Mesodermal cell (in vitro differentiated cells): ENCODE measurements at regions not wholly inside any gene's neighbourhood (a gene's known extent, or its start where the extent isn't known, plus 50 kb on each side); places are given as distances from the start of the nearest gene placed in this dataset.
"Not testable (repeated sequence)": the region's sequence is repeated elsewhere in the genome, so short reads cannot be mapped to it uniquely, and the experiment has no call there.

Experiments
- H3K27ac ChIP-seq: 2 replicates; pipeline ENCODE4 v1.7.0; 2013; ENCODE audit warnings: mild to moderate bottlenecking, low read depth, low read length, moderate library complexity; ENCODE audit not compliant: severe bottlenecking
- H3K36me3 ChIP-seq: 2 replicates; pipeline ENCODE4 v1.7.1; 2013; ENCODE audit warnings: mild to moderate bottlenecking, low read length, moderate library complexity; ENCODE audit not compliant: control insufficient read depth, insufficient read depth
- H3K4me1 ChIP-seq: one replicate; pipeline ENCODE4 v1.7.1; 2013; ENCODE audit warnings: mild to moderate bottlenecking, low read length; ENCODE audit not compliant: insufficient read depth, control insufficient read depth, poor library complexity, severe bottlenecking
- H3K4me3 ChIP-seq: 2 replicates; pipeline ENCODE4 v1.7.0; 2013; ENCODE audit warnings: low read length, control low read depth, mild to moderate bottlenecking; ENCODE audit not compliant: insufficient read depth, poor library complexity, severe bottlenecking; ENCODE audit errors: extremely low read depth
- H3K9me3 ChIP-seq: 2 replicates; pipeline ENCODE4 v1.7.1; 2013; ENCODE audit warnings: mild to moderate bottlenecking, low read length, moderate library complexity; ENCODE audit not compliant: control insufficient read depth
- WGBS, 2 experiments: methylation state at CpG; one replicate each; pipeline ENCODE4 v1.1.5; 2013; ENCODE audit warnings: missing lambda C conversion rate in 2 of 2; ENCODE audit not compliant: insufficient coverage in 2 of 2; 5-methylcytosine and 5-hydroxymethylcytosine counted together

DNA sequence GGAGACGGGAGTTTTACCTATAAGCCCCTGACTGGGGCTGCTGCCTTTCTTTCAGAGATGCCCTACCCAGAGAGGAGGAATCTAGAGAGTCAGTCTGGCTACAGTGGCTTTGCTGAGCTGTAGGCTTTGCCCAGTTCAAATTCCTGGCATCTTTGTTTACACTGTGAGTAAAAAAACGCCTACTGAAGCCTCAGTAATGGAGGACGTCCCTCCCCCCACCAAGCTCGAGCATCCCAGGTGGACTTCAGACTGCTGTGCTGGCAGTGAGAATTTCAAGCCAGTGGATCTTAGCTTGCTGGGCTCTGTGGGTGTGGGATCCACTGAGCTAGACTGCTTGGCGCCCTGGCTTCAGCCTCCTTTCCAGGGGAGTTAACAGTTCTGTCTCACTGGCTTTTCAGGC is 237.1 kb upstream of the NT5E start:
- H3K36me3 ChIP-seq, H3K9me3 ChIP-seq, H3K27ac ChIP-seq, H3K4me1 ChIP-seq, H3K4me3 ChIP-seq: not testable (repeated sequence)
- WGBS, 2 experiments: 38 to 56% methylated on average over 2 to 3 of the region's 5 CpGs

GRCh38 chr6:85195243-85195642 is 254.6 kb upstream of the NT5E start:
- no peaks in the 10 kb centered on the region for H3K36me3 ChIP-seq
- no peaks in the 10 kb centered on the region for H3K9me3 ChIP-seq
- no peak overlapping the region for H3K27ac ChIP-seq
- no peaks in the 10 kb centered on the region for H3K4me1 ChIP-seq
- no peak overlapping the region for H3K4me3 ChIP-seq

DNA sequence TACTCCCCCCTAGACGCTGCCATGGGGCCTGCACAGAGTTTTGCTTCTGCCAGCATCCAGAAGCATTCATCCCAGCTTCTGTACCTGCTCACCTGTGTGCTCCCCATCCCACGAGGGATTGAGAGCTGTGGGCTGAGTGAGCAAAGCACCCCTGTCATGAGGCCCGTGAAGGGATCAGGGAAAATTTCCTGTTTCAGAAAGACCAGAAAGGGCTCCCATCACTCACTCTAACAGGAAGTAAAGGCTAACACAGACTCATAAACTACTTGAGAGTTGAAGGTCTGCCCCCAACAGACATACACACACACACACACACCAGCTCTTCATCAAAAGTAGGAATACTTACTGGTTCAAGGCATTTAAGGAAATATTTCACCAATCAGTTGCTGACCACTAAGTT is 256.5 kb upstream of the NT5E start:
- H3K4me1 ChIP-seq: no peaks in the 10 kb centered on the region
- WGBS, 2 experiments: 54 to 100% methylated on average over 1 to 3 of the region's 3 CpGs
- no peak overlapping the region for H3K27ac ChIP-seq
- no peaks in the 10 kb centered on the region for H3K36me3 ChIP-seq
- no peak overlapping the region for H3K4me3 ChIP-seq
- no peaks in the 10 kb centered on the region for H3K9me3 ChIP-seq

DNA sequence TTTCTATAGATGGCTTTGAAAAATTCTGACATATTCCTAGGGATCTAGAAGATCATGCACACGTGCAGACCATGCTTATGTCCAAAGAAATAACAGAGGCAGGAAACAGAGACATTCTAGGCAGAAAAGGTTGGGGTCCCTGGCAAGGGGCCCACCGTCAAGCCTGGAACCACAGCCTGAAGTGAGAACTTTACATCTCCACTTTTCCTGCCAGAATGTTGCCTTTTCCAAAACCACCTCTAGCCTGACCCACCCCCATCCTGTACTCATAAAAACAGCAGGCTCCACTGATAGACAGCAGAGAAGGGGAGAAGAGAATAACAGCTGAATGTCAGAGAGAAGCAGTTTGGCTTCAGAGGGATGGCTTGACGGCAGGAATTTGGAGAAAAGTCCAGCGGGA is 257.3 kb upstream of the NT5E start:
- no peak overlapping the region for H3K27ac ChIP-seq
- 50% methylated on average over 2 of the region's 4 CpGs for WGBS, 2 experiments
- no peaks in the 10 kb centered on the region for H3K4me1 ChIP-seq
- no peaks in the 10 kb centered on the region for H3K36me3 ChIP-seq
- no peaks in the 10 kb centered on the region for H3K9me3 ChIP-seq
- no peak overlapping the region for H3K4me3 ChIP-seq

DNA sequence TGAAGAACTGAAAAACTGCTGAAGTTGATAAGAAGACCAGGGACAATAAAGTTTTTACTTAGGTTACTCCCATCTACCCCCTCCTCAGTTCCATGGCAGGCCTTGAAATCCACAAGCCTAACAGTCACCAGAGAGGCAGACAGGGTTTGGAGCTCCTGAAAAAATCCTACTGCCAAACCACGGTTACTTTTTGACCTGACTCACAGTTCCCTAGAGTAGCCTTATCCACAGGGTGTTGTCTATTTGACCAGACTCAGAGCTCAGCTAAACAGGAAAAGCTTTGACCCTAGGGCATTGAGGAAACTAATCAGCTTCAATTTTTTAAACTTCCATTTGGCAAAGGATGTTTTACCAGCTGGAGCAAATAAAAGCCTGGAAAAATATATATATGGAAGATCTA is 257.7 kb upstream of the NT5E start:
- H3K27ac ChIP-seq: no peak overlapping the region
- H3K9me3 ChIP-seq: no peaks in the 10 kb centered on the region
- 100% methylated on average over 1 of the region's 1 CpG for WGBS, 2 experiments
- no peaks in the 10 kb centered on the region for H3K4me1 ChIP-seq
- no peak overlapping the region for H3K4me3 ChIP-seq
- H3K36me3 ChIP-seq: no peaks in the 10 kb centered on the region

- Histone ChIP-seq H3K36me3 (no peaks in the 10 kb centered on the region), H3K4me3 (no peak overlapping the region), H3K4me1 (no peaks in the 10 kb centered on the region), H3K9me3 (no peaks in the 10 kb centered on the region), H3K27ac (no peak overlapping the region)
- WGBS, 2 experiments: no CpG with 5 or more reads among the region's 2 CpGs
Observed at GRCh38 chr6:85191656-85192055, 258.2 kb upstream of the NT5E start.

- no peaks in the 10 kb centered on the region for H3K4me1 ChIP-seq
- no peaks in the 10 kb centered on the region for H3K36me3 ChIP-seq
- WGBS, 2 experiments: 80 to 93% methylated on average over 1 of the region's 1 CpG
- no peak overlapping the region for H3K27ac ChIP-seq
- H3K9me3 ChIP-seq: no peaks in the 10 kb centered on the region
- no peak overlapping the region for H3K4me3 ChIP-seq
Observed at GRCh38 chr6:85186546-85187175, 263.2 kb upstream of the NT5E start.

DNA sequence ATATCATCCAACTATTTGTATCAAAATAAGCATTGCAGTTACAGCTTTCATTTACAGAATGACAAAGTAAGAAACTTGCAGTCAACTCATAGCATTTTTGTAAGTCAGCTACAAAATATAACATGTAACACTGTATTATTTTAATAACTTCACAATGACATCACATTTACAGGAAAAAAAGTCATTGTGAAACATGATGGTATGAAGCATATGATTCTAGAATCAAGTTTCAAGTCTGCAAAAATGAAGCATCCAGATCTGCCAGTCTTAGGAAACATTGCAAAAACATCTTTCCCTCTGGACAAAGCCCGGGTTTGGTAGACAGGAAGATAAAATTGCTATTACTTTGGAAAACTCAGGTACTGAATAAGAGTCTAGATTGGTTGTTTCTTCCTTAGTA is 263.9 kb upstream of the NT5E start:
- no peak overlapping the region for H3K4me3 ChIP-seq
- H3K36me3 ChIP-seq: no peaks in the 10 kb centered on the region
- H3K4me1 ChIP-seq: no peaks in the 10 kb centered on the region
- WGBS, 2 experiments: 80 to 100% methylated on average over 1 of the region's 1 CpG
- no peak overlapping the region for H3K27ac ChIP-seq
- no peaks in the 10 kb centered on the region for H3K9me3 ChIP-seq

DNA sequence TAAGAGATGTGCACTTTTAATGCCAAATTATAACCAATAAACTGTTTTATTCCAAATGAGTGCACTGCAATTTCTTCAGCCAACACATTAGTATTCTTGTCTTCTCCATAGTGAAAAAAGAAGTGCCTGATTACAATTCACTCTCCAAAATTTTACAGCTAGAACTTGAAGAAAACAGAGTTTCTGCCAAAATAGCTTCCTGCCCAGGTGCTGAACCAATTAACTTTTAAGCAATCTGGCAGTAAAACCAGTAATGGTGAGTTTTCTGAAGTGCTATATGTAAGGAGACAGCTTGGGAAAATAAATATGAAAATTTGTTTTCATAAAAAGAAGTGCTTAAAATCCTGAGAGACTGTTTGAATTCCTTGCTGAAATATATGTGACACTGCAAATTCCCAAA is 266.0 kb upstream of the NT5E start:
- Histone ChIP-seq H3K27ac (no peak overlapping the region), H3K4me1 (no peaks in the 10 kb centered on the region), H3K36me3 (no peaks in the 10 kb centered on the region), H3K9me3 (no peaks in the 10 kb centered on the region), H3K4me3 (no peak overlapping the region)

DNA sequence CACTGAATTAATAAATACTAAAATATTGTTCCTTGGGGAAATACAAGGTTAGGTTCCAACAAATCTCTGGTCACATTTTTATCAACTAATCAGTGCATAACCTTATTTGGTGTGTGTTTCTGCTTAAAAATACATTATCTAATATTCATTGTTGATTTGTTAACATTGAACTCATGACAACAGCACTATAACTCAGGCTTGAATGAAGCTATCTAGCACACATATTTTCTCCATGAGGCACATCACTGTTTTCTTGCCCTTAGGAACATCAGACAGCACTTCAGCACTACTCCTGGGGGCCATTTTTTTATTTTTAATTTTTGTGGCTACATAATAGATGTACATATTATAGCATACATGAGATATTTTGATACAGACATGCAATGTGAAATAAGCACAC is 277.2 kb upstream of the NT5E start:
- Histone ChIP-seq H3K27ac (no peak overlapping the region), H3K36me3 (no peaks in the 10 kb centered on the region), H3K9me3 (no peaks in the 10 kb centered on the region), H3K4me3 (no peak overlapping the region), H3K4me1 (no peaks in the 10 kb centered on the region)

DNA sequence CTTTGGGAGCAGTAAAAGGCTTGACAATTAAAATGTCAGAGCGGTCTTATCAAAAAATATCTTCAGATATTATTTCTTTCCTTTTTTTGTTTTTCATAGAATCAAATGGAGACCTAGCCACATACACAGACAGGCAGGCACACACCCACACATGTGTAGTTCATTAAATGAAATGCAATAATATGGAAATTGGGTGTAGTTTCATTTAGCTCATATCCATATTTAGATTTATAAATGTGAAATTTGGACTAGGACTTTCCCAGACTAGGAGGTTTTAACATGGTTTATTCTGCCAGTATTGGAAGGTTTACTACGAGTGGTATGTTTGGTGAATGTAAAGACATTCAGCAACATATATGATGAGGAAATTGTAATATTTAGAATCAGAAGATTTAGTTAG is 277.7 kb upstream of the NT5E start:
- Histone ChIP-seq H3K4me1 (no peaks in the 10 kb centered on the region), H3K9me3 (no peaks in the 10 kb centered on the region), H3K4me3 (no peak overlapping the region), H3K27ac (no peak overlapping the region), H3K36me3 (no peaks in the 10 kb centered on the region)
- WGBS, 2 experiments: no CpG with 5 or more reads among the region's 2 CpGs

- WGBS, 2 experiments: no CpG with 5 or more reads among the region's 2 CpGs
- H3K36me3 ChIP-seq: no peaks in the 10 kb centered on the region
- no peak overlapping the region for H3K27ac ChIP-seq
- H3K4me3 ChIP-seq: no peak overlapping the region
- no peaks in the 10 kb centered on the region for H3K4me1 ChIP-seq
- no peaks in the 10 kb centered on the region for H3K9me3 ChIP-seq
Observed at GRCh38 chr6:85169189-85169588, 280.7 kb upstream of the NT5E start.
